ENCODE measurements at regions not wholly inside any gene's neighbourhood (a gene's known extent, or its start where the extent isn't known, plus 50 kb on each side); places are given as distances from the start of the nearest gene placed in this dataset.

DNA sequence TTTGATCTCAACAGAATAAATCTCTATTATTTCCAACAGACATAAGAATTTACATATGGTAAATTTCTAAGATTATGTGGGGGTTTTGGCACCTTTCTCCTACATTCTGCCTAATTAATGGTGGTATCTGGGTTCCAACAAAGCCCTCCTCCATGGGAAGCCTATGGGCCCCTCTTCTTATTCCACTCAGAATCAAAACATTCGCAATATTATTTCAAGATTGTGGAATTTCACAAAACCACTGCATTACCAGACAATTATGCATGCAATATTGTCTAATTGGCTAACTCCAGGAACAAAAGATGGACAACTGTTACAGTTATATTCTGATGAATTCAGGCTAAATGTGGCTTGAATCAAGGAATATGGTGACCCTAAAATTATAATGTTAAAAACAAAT, 434.0 kb downstream of the NFIB start (continued):
- TF ChIP-seq, protein P1, sequence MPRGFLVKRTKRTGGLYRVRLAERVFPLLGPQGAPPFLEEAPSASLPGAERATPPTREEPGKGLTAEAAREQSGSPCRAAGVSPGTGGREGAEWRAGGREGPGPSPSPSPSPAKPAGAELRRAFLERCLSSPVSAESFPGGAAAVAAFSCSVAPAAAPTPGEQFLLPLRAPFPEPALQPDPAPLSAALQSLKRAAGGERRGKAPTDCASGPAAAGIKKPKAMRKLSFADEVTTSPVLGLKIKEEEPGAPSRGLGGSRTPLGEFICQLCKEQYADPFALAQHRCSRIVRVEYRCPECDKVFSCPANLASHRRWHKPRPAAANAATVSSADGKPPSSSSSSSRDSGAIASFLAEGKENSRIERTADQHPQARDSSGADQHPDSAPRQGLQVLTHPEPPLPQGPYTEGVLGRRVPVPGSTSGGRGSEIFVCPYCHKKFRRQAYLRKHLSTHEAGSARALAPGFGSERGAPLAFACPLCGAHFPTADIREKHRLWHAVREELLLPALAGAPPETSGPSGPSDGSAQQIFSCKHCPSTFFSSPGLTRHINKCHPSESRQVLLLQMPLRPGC (tag by site-specific recombination; IDR thresholded peaks at IDR 0.05), result no peak
- TF ChIP-seq ZNF292 (tag by site-specific recombination; IDR thresholded peaks at IDR 0.05; ENCODE audit: borderline replicate concordance, low read depth) (no peak), KLF7 (tag by site-specific recombination; IDR thresholded peaks at IDR 0.05; ENCODE audit: borderline replicate concordance) (no peak), ZNF544 (tag by site-specific recombination; IDR thresholded peaks at IDR 0.05) (no peak)
- TF ChIP-seq, protein P2, sequence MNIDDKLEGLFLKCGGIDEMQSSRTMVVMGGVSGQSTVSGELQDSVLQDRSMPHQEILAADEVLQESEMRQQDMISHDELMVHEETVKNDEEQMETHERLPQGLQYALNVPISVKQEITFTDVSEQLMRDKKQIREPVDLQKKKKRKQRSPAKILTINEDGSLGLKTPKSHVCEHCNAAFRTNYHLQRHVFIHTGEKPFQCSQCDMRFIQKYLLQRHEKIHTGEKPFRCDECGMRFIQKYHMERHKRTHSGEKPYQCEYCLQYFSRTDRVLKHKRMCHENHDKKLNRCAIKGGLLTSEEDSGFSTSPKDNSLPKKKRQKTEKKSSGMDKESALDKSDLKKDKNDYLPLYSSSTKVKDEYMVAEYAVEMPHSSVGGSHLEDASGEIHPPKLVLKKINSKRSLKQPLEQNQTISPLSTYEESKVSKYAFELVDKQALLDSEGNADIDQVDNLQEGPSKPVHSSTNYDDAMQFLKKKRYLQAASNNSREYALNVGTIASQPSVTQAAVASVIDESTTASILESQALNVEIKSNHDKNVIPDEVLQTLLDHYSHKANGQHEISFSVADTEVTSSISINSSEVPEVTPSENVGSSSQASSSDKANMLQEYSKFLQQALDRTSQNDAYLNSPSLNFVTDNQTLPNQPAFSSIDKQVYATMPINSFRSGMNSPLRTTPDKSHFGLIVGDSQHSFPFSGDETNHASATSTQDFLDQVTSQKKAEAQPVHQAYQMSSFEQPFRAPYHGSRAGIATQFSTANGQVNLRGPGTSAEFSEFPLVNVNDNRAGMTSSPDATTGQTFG (tag by site-specific recombination; IDR thresholded peaks at IDR 0.05; ENCODE audit: borderline replicate concordance), result no peak

DNA sequence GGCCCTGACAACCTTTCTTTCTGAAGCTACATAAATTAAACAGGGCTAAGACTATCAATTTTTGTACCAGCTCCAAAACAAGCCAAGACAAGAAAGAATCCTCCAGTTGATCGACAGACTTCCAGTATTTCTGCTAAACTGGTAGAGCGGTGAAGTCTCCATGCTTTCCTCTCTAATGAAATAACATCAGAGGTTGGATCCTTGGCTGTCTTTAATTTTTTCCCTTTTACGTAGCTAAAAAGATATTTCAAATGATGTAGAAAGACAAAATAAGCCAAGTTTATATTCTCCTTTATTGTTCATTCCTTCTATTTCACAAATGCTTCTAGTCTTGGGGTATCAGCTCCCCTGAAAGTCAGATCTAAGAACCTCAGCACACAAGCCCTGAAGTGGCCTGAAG, 434.9 kb downstream of the NFIB start:
- no peak overlapping the region for H3K27ac ChIP-seq (ENCODE audit: extremely low read depth, low read depth, low read length)
- CTCF ChIA-PET, result interaction anchor here (0.6 kb wide), 1 partner anchor 207 kb away, joined by 3 read pairs; no protein-coding TSS in a partner anchor
- POLR2A ChIA-PET, result interaction anchor here (0.6 kb wide), 1 partner anchor 615 kb away, joined by 3 read pairs; no protein-coding TSS in a partner anchor
- no peaks in the 10 kb centered on the region for H3K4me1 ChIP-seq (ENCODE audit: control insufficient read depth, insufficient read depth, low read length)
- no peak overlapping the region for H3K4me3 ChIP-seq (ENCODE audit: low read depth, low read length)
- TF ChIP-seq, protein P3, sequence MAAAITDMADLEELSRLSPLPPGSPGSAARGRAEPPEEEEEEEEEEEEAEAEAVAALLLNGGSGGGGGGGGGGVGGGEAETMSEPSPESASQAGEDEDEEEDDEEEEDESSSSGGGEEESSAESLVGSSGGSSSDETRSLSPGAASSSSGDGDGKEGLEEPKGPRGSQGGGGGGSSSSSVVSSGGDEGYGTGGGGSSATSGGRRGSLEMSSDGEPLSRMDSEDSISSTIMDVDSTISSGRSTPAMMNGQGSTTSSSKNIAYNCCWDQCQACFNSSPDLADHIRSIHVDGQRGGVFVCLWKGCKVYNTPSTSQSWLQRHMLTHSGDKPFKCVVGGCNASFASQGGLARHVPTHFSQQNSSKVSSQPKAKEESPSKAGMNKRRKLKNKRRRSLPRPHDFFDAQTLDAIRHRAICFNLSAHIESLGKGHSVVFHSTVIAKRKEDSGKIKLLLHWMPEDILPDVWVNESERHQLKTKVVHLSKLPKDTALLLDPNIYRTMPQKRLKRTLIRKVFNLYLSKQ (tag by site-specific recombination; IDR thresholded peaks at IDR 0.05; ENCODE audit: borderline replicate concordance), result no peak
- TF ChIP-seq ZNF792 (tag by site-specific recombination; IDR thresholded peaks at IDR 0.05), result no peak
- TF ChIP-seq ZSCAN23 (tag by site-specific recombination; IDR thresholded peaks at IDR 0.05), result no peak
- no peak for TF ChIP-seq KLF8 (tag by site-specific recombination; IDR thresholded peaks at IDR 0.05)
- TF ChIP-seq EGR2 (tag by site-specific recombination; IDR thresholded peaks at IDR 0.05; ENCODE audit: low read depth), result no peak
- TF ChIP-seq YY2 (tag by site-specific recombination; IDR thresholded peaks at IDR 0.05), result no peak
- TF ChIP-seq, protein P4, sequence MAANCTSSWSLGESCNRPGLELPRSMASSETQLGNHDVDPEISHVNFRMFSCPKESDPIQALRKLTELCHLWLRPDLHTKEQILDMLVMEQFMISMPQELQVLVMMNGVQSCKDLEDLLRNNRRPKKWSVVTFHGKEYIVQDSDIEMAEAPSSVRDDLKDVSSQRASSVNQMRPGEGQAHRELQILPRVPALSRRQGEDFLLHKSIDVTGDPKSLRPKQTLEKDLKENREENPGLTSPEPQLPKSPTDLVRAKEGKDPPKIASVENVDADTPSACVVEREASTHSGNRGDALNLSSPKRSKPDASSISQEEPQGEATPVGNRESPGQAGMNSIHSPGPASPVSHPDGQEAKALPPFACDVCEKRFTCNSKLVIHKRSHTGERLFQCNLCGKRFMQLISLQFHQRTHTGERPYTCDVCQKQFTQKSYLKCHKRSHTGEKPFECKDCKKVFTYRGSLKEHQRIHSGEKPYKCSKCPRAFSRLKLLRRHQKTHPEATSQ (tag by site-specific recombination; IDR thresholded peaks at IDR 0.05), result no peak
- TF ChIP-seq ZNF660 (tag by site-specific recombination; IDR thresholded peaks at IDR 0.05), result no peak
- no peak for TF ChIP-seq ZNF155 (tag by site-specific recombination; IDR thresholded peaks at IDR 0.05)
- no peak for TF ChIP-seq ZNF174 (tag by site-specific recombination; IDR thresholded peaks at IDR 0.05)
- TF ChIP-seq ZNF664 (tag by site-specific recombination; IDR thresholded peaks at IDR 0.05), result no peak
- no peaks in the 10 kb centered on the region for H3K9me3 ChIP-seq (ENCODE audit: control insufficient read depth, insufficient read depth, low read depth, low read length)
- no peaks in the 10 kb centered on the region for H3K36me3 ChIP-seq (ENCODE audit: control insufficient read depth in 2 of 2, insufficient read depth in 1 of 2, low read length in 2 of 2)

DNA sequence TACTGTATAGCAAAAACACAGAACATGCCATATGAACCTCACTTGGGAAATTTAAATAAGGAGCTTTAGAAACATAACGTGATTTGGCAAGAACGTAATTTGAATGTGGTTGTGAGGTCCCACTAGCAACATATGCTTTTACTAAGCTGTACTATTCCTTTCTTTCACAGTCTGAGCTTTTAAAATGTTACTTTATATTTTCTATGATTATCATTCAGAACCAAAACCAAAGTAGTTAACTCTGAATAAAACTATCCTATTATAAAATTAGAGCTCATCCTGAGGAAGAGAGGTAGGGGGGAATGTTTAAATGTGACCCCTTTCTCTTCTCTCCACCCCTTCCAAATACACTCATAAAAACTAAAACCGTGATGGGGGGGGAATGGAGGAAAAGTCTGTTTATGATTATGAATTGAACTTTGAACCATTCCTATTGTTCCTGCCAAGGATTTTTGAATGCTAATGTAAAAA, 435.7 kb downstream of the NFIB start:
- TF ChIP-seq, protein P5, sequence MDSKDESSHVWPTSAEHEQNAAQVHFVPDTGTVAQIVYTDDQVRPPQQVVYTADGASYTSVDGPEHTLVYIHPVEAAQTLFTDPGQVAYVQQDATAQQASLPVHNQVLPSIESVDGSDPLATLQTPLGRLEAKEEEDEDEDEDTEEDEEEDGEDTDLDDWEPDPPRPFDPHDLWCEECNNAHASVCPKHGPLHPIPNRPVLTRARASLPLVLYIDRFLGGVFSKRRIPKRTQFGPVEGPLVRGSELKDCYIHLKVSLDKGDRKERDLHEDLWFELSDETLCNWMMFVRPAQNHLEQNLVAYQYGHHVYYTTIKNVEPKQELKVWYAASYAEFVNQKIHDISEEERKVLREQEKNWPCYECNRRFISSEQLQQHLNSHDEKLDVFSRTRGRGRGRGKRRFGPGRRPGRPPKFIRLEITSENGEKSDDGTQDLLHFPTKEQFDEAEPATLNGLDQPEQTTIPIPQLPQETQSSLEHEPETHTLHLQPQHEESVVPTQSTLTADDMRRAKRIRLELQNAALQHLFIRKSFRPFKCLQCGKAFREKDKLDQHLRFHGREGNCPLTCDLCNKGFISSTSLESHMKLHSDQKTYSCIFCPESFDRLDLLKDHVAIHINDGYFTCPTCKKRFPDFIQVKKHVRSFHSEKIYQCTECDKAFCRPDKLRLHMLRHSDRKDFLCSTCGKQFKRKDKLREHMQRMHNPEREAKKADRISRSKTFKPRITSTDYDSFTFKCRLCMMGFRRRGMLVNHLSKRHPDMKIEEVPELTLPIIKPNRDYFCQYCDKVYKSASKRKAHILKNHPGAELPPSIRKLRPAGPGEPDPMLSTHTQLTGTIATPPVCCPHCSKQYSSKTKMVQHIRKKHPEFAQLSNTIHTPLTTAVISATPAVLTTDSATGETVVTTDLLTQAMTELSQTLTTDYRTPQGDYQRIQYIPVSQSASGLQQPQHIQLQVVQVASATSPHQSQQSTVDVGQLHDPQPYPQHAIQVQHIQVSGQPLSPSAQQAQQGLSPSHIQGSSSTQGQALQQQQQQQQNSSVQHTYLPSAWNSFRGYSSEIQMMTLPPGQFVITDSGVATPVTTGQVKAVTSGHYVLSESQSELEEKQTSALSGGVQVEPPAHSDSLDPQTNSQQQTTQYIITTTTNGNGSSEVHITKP (tag by site-specific recombination; IDR thresholded peaks at IDR 0.05), result no peak
- TF ChIP-seq ZNF785 (tag by site-specific recombination; IDR thresholded peaks at IDR 0.05) (no peak), ZBTB7A (tag by site-specific recombination; IDR thresholded peaks at IDR 0.05; ENCODE audit: low read depth) (no peak), KLF7 (tag by site-specific recombination; IDR thresholded peaks at IDR 0.05; ENCODE audit: borderline replicate concordance) (no peak)
- H3K36me3 ChIP-seq (ENCODE audit: control insufficient read depth in 2 of 2, insufficient read depth in 1 of 2, low read length in 2 of 2), result no peaks in the 10 kb centered on the region
- CTCF ChIA-PET, result no interaction called here
- H3K9me3 ChIP-seq (ENCODE audit: control insufficient read depth, insufficient read depth, low read depth, low read length), result no peaks in the 10 kb centered on the region
- POLR2A ChIA-PET, result interaction anchor here (0.6 kb wide), 1 partner anchor 614 kb away, joined by 3 read pairs; no protein-coding TSS in a partner anchor
- no peak overlapping the region for H3K4me3 ChIP-seq (ENCODE audit: low read depth, low read length)
- H3K4me1 ChIP-seq (ENCODE audit: control insufficient read depth, insufficient read depth, low read length), result no peaks in the 10 kb centered on the region
- H3K27ac ChIP-seq (ENCODE audit: extremely low read depth, low read depth, low read length), result no peak overlapping the region

Data from HEK293 (cell line).